ENCODE measurements at regions not wholly inside any gene's neighbourhood (a gene's known extent, or its start where the extent isn't known, plus 50 kb on each side); places are given as distances from the start of the nearest gene placed in this dataset.

GRCh38 chr4:3384771-3385710 is 56.7 kb upstream of the HGFAC start:
- Histone ChIP-seq H3K9me3 (replicated peaks) (peaks cover 6% of the 10 kb centered on the region), H3K4me1 (peaks cover 49% of the 10 kb centered on the region), H3K27me3 (ENCODE audit: low read depth) (no peaks in the 10 kb centered on the region), H3K36me3 (no peaks in the 10 kb centered on the region), H3K27ac (replicated peaks) (peak overlapping the region; percentile 66), H3K4me3 (peak overlapping the region; percentile 48)
- TF ChIP-seq, protein P1, sequence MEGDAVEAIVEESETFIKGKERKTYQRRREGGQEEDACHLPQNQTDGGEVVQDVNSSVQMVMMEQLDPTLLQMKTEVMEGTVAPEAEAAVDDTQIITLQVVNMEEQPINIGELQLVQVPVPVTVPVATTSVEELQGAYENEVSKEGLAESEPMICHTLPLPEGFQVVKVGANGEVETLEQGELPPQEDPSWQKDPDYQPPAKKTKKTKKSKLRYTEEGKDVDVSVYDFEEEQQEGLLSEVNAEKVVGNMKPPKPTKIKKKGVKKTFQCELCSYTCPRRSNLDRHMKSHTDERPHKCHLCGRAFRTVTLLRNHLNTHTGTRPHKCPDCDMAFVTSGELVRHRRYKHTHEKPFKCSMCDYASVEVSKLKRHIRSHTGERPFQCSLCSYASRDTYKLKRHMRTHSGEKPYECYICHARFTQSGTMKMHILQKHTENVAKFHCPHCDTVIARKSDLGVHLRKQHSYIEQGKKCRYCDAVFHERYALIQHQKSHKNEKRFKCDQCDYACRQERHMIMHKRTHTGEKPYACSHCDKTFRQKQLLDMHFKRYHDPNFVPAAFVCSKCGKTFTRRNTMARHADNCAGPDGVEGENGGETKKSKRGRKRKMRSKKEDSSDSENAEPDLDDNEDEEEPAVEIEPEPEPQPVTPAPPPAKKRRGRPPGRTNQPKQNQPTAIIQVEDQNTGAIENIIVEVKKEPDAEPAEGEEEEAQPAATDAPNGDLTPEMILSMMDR (IDR thresholded peaks at IDR 0.05; ENCODE audit: borderline replicate concordance): no peak
- DNase-seq: peak; percentile 57
- intact Hi-C loops (cut with micrococcal nuclease): no loop called here

DNA sequence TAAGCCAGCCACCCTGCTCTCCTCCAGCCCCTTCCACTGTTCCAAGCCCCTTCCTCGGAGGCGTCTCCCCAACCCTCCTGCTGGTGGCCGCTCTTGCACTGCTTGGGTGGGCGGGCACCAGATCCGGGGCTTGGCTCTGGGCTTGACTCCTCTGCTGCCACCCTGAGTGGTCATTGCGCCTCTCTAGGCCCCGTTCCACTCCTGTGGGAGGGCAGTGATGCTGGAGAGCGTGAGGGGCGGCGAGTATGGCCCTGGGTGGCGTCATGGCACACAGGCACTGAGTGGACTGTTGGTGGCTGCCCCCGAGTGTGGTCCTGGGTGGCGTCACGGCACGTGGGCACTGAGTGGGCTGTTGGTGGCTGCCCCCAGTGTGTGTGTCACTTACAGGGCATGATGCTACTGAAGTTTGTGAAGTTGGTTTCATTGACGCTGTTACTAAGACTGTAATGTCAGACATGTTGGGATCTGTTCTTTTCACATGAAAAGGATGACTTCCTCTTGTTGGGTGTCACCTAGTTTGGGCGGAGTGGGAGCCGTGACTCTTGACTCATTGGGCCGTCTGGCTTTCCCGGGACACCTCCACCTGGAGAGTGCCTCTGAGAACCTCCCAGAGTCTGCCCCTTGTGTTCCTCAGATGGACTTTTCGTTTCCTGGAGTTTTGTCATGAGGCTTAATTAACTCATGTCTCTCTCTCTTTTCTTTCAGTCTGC is 55.9 kb upstream of the HGFAC start:
- H3K4me1 ChIP-seq: peaks cover 49% of the 10 kb centered on the region
- intact Hi-C loops (cut with micrococcal nuclease): no loop called here
- H3K4me3 ChIP-seq: peak overlapping the region; percentile 48
- H3K27ac ChIP-seq (replicated peaks): peak overlapping the region; percentile 66
- no peaks in the 10 kb centered on the region for H3K36me3 ChIP-seq
- TF ChIP-seq, protein P1 (IDR thresholded peaks at IDR 0.05; ENCODE audit: borderline replicate concordance): no peak
- no peak for DNase-seq
- H3K9me3 ChIP-seq (replicated peaks): no peaks in the 10 kb centered on the region
- H3K27me3 ChIP-seq (ENCODE audit: low read depth): no peaks in the 10 kb centered on the region

DNA sequence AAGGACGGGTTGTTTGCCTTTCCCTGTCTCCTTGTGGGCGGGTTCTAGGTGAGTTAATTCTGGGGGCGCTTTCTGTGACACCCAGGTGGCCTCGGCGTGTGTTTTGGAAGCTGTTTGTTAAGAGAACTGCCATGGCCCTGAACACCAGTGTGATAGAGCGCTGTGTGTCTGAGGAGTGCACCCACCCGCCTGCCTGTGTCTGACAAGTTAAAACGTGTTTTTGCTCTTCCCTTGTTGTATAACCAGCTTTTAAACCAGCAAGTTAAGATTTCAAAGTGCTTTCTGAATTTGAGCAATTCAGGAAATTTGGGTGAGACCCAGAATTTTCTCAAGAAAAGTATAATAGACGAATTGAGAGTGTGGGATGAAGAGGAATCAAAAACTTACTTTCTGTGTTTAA is 55.2 kb upstream of the HGFAC start:
- no peaks in the 10 kb centered on the region for H3K27me3 ChIP-seq (ENCODE audit: low read depth)
- H3K4me3 ChIP-seq: no peak overlapping the region
- peak overlapping the region; percentile 66 for H3K27ac ChIP-seq (replicated peaks)
- intact Hi-C loops (cut with micrococcal nuclease): no loop called here
- TF ChIP-seq, protein P1 (IDR thresholded peaks at IDR 0.05; ENCODE audit: borderline replicate concordance): no peak
- DNase-seq: no peak
- H3K4me1 ChIP-seq: peaks cover 49% of the 10 kb centered on the region
- H3K36me3 ChIP-seq: no peaks in the 10 kb centered on the region
- H3K9me3 ChIP-seq (replicated peaks): no peaks in the 10 kb centered on the region

- intact Hi-C loops (cut with micrococcal nuclease): no loop called here
- H3K36me3 ChIP-seq: no peaks in the 10 kb centered on the region
- H3K9me3 ChIP-seq (replicated peaks): no peaks in the 10 kb centered on the region
- H3K4me1 ChIP-seq: peaks cover 49% of the 10 kb centered on the region
- TF ChIP-seq, protein P1 (IDR thresholded peaks at IDR 0.05; ENCODE audit: borderline replicate concordance): no peak
- peak overlapping the region; percentile 57 for H3K4me3 ChIP-seq
- peak overlapping the region; percentile 80 for H3K27ac ChIP-seq (replicated peaks)
- no peak for DNase-seq
- no peaks in the 10 kb centered on the region for H3K27me3 ChIP-seq (ENCODE audit: low read depth)
Measured at GRCh38 chr4:3387154-3387942, 54.4 kb upstream of the HGFAC start.

DNA sequence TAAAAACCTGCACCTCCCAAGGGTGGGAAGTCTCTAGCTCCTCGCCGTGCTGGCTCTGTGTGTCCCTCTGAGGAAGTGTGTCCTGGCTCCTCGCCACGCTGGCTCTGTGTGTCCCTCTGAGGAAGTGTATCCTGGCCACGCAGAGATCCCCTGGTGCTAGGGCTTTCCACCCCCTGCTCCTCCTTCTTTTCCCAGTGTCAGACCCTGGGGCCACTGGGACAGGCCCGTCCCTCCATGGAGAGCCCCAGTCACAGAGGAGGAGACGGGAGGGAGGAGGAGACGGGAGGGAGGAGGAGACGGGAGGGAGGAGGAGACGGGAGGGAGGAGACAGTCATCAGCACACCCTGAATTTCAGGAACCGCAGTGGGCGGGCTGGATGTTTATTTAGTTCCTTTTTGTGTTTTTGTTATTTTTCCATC is 53.8 kb upstream of the HGFAC start:
- intact Hi-C loops (cut with micrococcal nuclease): no loop called here
- Histone ChIP-seq H3K36me3 (no peaks in the 10 kb centered on the region), H3K27ac (replicated peaks) (peak overlapping the region; percentile 80), H3K9me3 (replicated peaks) (no peaks in the 10 kb centered on the region), H3K4me3 (peak overlapping the region; percentile 57), H3K27me3 (ENCODE audit: low read depth) (no peaks in the 10 kb centered on the region), H3K4me1 (peaks cover 49% of the 10 kb centered on the region)
- peak; percentile 89 for DNase-seq
- TF ChIP-seq, protein P1 (IDR thresholded peaks at IDR 0.05; ENCODE audit: borderline replicate concordance): no peak

All from left ventricle myocardium inferior (tissue), 1 donor.